Left ventricle myocardium inferior (tissue), 1 donor: ENCODE measurements at regions not wholly inside any gene's neighbourhood (a gene's known extent, or its start where the extent isn't known, plus 50 kb on each side); places are given as distances from the start of the nearest gene placed in this dataset.

Source experiments
- DNase-seq: peaks from one replicate; pipeline ENCODE4 v3.0.0-alpha.2; 2020
- H3K27ac ChIP-seq: fragments of 200-600 bp; replicated peaks from 2 replicates; pipeline ENCODE4 v1.8.0; 2021
- H3K27me3 ChIP-seq: fragments of 200-600 bp; 2 replicates; pipeline ENCODE4 v1.8.0; 2021; ENCODE audit warnings: low read depth
- H3K36me3 ChIP-seq: fragments of 200-600 bp; 2 replicates; pipeline ENCODE4 v1.8.0; 2021
- H3K4me1 ChIP-seq: fragments of 200-600 bp; 2 replicates; pipeline ENCODE4 v1.8.0; 2021
- H3K4me3 ChIP-seq: fragments of 200-600 bp; 2 replicates; pipeline ENCODE4 v1.8.0; 2021; ENCODE audit warnings: mild to moderate bottlenecking, moderate library complexity
- H3K9me3 ChIP-seq: fragments of 200-600 bp; replicated peaks from 2 replicates; pipeline ENCODE4 v1.8.0; 2021
- intact Hi-C: fragments of 100-400 bp; cut with micrococcal nuclease; formaldehyde crosslinking; loops from one replicate; pipeline ENCODE4 v1.11.0; 2022
- TF ChIP-seq, protein P1 (sequence below): fragments of 200-600 bp; IDR thresholded peaks from 2 replicates; pipeline ENCODE4 v1.8.0; 2021; ENCODE audit warnings: antibody characterized with exemption, mild to moderate bottlenecking, borderline replicate concordance
- donor health status: DM: no; HTN: yes; CAD: no; lungs with severe emphysema.

DNA sequence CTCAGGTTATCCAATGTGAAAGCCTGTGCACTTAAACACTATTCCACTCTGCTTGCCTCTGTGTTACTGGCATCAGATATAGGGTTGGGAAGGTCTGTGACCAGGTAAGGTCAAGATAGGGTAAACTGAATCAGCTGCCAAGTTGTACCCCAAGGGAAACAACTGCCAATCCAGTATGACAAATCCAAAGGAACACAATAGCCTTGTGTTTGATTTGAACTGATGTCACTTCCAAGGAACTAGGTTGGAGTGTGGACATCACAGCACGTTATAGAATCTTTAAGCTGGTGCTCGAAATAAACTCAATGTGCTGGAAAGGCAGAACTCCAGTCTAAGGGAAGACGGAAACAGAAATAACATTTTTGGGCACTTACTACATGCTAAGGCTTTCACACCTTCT is 223.4 kb upstream of the BTG1 start:
- Histone ChIP-seq H3K9me3 (no peaks in the 10 kb centered on the region), H3K27me3 (no peaks in the 10 kb centered on the region), H3K27ac (no peak overlapping the region), H3K36me3 (no peaks in the 10 kb centered on the region), H3K4me3 (no peak overlapping the region), H3K4me1 (peaks cover 7% of the 10 kb centered on the region)
- TF ChIP-seq, protein P1, sequence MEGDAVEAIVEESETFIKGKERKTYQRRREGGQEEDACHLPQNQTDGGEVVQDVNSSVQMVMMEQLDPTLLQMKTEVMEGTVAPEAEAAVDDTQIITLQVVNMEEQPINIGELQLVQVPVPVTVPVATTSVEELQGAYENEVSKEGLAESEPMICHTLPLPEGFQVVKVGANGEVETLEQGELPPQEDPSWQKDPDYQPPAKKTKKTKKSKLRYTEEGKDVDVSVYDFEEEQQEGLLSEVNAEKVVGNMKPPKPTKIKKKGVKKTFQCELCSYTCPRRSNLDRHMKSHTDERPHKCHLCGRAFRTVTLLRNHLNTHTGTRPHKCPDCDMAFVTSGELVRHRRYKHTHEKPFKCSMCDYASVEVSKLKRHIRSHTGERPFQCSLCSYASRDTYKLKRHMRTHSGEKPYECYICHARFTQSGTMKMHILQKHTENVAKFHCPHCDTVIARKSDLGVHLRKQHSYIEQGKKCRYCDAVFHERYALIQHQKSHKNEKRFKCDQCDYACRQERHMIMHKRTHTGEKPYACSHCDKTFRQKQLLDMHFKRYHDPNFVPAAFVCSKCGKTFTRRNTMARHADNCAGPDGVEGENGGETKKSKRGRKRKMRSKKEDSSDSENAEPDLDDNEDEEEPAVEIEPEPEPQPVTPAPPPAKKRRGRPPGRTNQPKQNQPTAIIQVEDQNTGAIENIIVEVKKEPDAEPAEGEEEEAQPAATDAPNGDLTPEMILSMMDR, result no peak
- intact Hi-C loops, result no loop called here
- DNase-seq, result no peak

DNA sequence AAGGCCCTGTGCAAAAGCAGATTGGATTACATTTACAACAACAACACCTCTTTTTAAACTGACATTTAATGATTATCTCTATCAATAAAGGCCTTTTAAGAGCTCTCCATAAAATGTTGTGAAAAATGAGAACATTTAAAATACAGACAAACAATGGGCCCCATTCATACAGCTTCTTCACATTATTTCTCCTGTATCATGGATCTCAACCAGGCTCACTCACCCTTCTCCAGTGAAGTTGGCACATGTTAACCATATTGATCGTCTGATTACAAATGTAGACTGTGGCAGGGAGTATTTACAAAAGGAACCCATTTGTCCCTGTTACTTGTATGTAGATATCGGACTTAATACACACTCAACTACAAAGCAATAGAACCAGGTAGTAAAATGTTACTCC is 220.2 kb upstream of the BTG1 start:
- intact Hi-C loops, result no loop called here
- Histone ChIP-seq H3K27ac (no peak overlapping the region), H3K27me3 (no peaks in the 10 kb centered on the region), H3K4me1 (peaks cover 18% of the 10 kb centered on the region), H3K9me3 (no peaks in the 10 kb centered on the region), H3K4me3 (no peak overlapping the region), H3K36me3 (no peaks in the 10 kb centered on the region)
- DNase-seq, result no peak
- TF ChIP-seq, protein P1, result no peak

DNA sequence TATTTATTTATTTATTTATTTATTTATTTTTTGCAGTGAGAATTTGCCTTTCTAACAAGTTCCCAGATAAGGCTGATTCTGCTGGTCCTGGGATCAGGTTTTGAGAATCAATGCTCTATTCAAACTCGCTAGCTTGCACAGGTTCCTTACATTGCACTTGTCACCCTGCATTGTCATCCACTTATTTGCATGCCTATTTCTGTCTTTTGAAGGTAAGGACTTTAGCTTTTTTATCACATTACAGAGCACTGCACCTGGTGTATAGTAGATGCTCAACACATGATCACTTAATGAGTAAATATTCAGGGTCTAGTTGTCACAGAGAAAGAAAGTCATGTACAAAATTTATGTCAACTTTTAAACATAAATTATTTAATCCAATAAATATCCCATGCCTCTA is 219.7 kb upstream of the BTG1 start:
- no peaks in the 10 kb centered on the region for H3K36me3 ChIP-seq
- H3K27ac ChIP-seq, result no peak overlapping the region
- TF ChIP-seq, protein P1, result no peak
- DNase-seq, result no peak
- H3K9me3 ChIP-seq, result no peaks in the 10 kb centered on the region
- peaks cover 18% of the 10 kb centered on the region for H3K4me1 ChIP-seq
- H3K27me3 ChIP-seq, result no peaks in the 10 kb centered on the region
- no peak overlapping the region for H3K4me3 ChIP-seq
- intact Hi-C loops, result no loop called here

GRCh38 chr12:92363295-92364146 is 217.9 kb upstream of the BTG1 start:
- no peaks in the 10 kb centered on the region for H3K9me3 ChIP-seq
- H3K36me3 ChIP-seq, result no peaks in the 10 kb centered on the region
- TF ChIP-seq, protein P1, result no peak
- H3K27ac ChIP-seq, result peak overlapping the region; percentile 60
- intact Hi-C loops, result no loop called here
- peak overlapping the region; percentile 48 for H3K4me3 ChIP-seq
- peaks cover 18% of the 10 kb centered on the region for H3K4me1 ChIP-seq
- H3K27me3 ChIP-seq, result no peaks in the 10 kb centered on the region
- DNase-seq, result peak; percentile 31

DNA sequence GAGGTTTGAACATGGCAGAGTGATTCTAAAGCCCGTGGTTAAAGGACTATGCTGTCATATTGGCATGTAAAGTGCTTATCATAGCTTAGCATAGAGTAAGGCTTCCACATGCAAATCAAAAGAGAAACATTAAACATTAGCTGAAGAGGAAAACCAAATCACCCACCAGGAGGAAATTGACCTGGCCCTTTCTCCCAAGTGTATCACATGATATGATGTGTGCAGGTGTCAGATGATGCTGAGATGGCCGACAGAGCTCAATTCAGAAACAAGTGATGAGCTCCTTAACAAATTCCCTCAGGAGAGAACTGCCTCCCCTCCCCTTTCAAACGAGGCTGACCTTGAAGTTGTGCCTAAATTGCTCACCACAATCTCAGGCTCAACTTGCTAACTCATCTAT is 217.1 kb upstream of the BTG1 start:
- TF ChIP-seq, protein P1, result no peak
- intact Hi-C loops, result no loop called here
- Histone ChIP-seq H3K27me3 (no peaks in the 10 kb centered on the region), H3K9me3 (no peaks in the 10 kb centered on the region), H3K4me3 (no peak overlapping the region), H3K36me3 (no peaks in the 10 kb centered on the region), H3K27ac (no peak overlapping the region), H3K4me1 (peaks cover 18% of the 10 kb centered on the region)
- DNase-seq, result no peak
